T-helper 1 cell (primary cell): ENCODE measurements at regions not wholly inside any gene's neighbourhood (a gene's known extent, or its start where the extent isn't known, plus 50 kb on each side); places are given as distances from the start of the nearest gene placed in this dataset.
"Not testable (repeated sequence)": the region's sequence is repeated elsewhere in the genome, so short reads cannot be mapped to it uniquely, and the experiment has no call there.

Source experiments
- DNase-seq, 5 donors: peaks; one replicate each; pipeline ENCODE4 v3.0.0-alpha.2; 2012 to 2020

DNA sequence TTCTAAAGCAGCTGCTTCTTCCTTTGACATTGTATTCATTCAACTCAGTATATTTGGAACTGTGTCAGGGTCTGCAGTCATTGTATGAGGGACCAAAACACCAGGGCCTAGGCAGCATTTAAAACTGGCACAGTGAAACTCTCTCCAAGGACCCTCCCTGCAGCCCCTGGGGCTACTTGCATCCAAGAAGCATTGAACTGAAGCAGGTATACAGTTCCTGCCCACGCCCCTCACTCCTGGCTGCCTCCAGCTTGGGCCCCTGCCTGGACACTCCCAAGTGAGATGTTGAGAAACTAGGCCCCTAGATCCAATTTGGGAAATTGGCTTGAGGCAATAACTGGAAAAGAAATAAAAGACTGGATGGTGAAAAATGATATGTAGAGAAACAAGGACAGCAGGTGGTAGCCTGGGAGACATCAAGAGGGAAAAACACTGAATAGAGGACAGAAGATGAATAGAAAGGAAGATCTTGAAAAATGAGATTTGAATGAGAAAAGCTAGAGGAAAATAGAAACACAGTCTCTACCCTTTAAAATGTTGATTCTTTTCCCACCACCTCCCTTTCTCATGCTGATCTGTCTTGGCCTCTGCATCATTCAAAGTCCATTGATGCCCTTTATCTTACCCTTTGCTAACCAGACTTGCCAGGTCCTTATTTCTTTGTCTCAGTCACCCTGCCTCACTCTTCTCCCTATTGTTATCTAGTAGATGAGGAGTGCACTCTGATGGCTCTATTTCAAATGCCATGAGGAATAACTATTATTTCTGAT is 368.8 kb upstream of the CDH8 start:
- no peak for DNase-seq

DNA sequence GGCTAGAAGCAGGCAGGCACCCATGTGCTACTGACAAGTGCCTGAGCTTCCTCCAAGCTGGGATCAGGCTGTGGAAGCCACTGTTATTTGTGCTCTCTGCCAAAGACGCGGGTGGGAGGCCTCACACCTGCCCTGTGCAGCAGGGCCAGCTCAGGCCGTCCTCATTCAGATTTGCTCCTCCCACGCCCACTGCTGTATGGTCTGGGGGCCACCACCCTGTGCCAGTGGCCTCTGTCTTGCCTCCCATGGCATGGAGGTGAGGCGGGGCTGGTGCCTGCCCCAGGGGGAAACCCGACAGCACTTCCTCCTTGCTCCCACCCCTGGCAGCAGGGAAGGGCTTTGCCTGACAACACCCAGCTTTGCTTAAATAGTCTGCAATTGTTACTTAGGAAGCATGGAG is 356.5 kb upstream of the CDH8 start:
- peak in 1 of 5 donors; percentile 9 for DNase-seq

GRCh38 chr16:62391940-62392339 is 355.7 kb upstream of the CDH8 start:
- no peak for DNase-seq

GRCh38 chr16:62391134-62391533 is 354.9 kb upstream of the CDH8 start:
- DNase-seq, result no peak

DNA sequence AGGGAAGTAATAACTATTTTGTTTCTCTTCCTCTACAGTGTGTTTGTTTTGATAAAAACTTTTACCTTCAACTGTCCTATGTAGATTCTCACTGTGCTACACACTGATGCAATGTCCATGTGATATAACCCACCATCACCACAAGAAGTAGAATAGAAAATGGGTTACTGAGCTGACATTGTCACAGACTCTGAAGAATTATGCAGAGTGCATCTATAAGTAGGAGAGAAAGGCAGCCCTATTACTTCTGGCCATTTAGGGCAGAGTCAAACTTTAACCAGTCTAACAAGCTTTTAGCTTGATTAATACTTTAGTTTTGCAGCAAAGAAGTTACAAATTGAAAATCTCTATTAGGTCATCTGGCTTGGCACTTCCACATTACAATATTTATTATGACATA is 354.0 kb upstream of the CDH8 start:
- DNase-seq, result no peak

DNA sequence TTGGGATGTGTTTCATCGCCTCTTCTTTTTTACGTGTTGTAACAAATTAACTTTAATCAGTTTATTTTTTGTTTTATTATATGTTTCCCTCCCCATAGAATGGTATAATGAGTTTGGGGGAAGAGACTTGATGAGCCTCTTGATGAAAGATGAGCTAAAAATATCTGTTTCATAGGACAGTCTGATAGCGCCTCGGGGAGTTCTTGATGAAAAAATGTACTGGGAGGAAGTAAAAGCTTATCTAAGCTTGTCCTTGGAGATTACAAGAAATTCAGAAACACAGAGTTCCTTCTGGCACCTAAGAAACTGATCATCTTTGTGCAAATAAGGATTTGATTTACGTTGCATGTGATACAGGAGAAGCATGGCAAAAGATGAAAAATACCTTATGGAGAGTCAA is 350.2 kb upstream of the CDH8 start:
- no peak for DNase-seq

- DNase-seq, result no peak
Observed at GRCh38 chr16:62383941-62384340, 347.7 kb upstream of the CDH8 start.

- no peak for DNase-seq
Observed at GRCh38 chr16:62370445-62370844, 334.2 kb upstream of the CDH8 start.

GRCh38 chr16:62363501-62363900 is 327.3 kb upstream of the CDH8 start:
- no peak for DNase-seq

DNA sequence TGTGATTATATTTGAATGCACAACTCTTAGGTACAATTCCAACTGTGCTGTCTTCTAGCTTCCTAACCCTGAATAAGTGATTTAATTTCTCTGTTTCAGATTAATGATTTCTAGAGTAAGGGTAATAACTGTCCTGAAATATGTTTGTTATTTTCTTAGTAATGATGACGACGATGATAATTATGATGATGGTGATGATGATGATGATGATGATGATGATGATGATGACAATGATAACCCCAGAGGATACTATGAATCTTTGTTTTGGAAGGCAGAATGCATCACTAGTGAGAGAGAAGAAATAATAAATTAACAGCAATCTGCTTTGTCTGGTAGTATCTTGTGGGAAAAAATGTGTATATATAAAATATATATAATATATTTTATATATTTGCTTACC is 317.1 kb upstream of the CDH8 start:
- DNase-seq, result no peak

GRCh38 chr16:62342216-62342615 is 306.0 kb upstream of the CDH8 start:
- DNase-seq, result no peak

GRCh38 chr16:62335356-62335755 is 299.1 kb upstream of the CDH8 start:
- DNase-seq, result no peak

GRCh38 chr16:62321606-62322005 is 285.4 kb upstream of the CDH8 start:
- DNase-seq, result no peak

DNA sequence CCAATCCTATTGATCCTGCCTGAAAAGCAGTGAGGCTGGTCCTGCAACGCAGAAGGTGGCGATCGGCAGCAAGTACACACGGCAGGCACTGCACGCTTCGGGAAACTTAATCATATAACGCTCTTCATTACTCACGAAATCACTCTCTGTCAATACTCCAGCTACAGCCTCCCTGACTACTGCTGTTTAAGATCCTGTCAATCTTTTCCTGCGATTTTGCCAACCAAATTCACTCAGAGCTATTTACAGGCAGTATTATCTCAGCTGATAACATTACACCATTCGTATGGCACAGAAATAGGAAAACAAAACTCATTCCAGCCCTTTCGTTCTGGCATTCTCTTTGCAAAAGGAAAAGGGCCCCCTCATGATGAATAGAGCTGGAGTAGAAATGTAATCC is 262.4 kb upstream of the CDH8 start:
- DNase-seq, result no peak

DNA sequence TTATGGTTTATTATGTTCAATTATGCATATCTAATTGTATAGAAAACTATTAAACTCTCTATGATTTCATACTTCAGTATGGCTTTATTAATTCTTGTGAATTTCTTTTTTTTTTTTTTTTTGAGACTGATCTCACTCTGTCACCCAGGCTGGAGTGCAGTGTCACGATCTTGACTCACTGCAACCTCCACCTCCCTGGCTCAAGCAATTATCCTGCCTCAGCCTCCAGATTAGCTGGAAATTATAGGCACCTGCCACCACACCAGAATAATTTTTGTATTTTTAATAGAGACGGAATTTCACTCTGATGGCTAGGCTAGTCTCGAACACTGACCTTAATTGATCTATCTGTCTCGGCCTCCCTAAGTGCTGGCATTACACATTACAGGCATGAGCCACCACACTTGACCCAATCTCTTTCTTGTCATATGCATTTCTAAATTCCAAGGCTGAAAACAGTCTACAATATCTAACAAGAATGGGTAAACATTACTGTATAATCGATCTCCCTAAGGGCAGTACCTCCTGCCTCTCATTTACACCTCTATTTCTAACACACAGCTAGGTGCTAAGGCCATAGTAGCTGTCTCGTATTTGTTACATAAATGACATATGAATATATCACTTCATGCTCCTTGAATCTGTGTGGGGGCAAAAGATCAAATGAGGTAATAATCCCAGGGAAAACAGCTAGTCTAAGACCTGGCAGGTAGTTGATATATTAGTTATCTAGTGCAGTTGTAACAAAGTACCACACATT is 258.2 kb upstream of the CDH8 start:
- no peak for DNase-seq

GRCh38 chr16:62288990-62289629 is 252.9 kb upstream of the CDH8 start:
- no peak for DNase-seq

GRCh38 chr16:62280506-62280905 is 244.3 kb upstream of the CDH8 start:
- no peak for DNase-seq

- DNase-seq, result no peak
Observed at GRCh38 chr16:62277942-62278341, 241.7 kb upstream of the CDH8 start.

- no peak for DNase-seq
Observed at GRCh38 chr16:62276637-62277036, 240.4 kb upstream of the CDH8 start.

DNA sequence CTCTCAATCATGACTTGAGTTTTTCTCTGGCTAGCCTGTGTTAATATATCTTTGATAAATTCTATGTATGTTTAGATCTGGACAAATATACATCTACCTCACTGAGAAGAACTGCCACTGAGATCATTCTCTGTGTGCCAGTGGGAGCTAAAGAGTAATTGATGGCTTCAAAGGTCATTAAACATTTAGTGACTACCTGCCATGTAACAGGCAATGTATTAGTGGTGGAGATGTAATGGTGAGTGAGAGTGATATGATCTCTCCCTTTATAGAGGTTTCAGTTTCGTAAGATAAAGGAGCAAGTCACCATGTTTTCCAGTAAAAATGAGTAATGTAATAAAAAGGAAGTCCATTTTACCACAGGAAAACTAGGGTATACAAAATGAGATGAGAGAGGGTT is 235.8 kb upstream of the CDH8 start:
- no peak for DNase-seq

DNA sequence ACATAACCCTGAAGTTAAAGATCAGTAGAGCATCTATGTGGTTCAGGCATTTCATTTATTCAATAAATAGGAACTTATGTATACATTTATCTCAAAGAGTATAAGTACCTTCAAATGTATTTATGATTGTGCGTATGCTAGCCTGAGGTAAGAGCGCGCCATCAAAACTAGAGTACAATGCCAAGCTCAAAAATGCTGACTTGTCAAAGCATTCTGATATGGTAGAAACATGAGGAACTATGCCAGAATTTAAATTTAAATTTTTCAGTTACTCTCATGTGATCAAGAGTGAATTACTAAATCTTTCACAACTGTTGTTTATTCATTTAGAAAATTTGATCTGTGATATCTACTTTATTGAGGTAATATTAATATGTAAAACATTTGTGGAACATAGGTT is 225.5 kb upstream of the CDH8 start:
- DNase-seq, result no peak

DNA sequence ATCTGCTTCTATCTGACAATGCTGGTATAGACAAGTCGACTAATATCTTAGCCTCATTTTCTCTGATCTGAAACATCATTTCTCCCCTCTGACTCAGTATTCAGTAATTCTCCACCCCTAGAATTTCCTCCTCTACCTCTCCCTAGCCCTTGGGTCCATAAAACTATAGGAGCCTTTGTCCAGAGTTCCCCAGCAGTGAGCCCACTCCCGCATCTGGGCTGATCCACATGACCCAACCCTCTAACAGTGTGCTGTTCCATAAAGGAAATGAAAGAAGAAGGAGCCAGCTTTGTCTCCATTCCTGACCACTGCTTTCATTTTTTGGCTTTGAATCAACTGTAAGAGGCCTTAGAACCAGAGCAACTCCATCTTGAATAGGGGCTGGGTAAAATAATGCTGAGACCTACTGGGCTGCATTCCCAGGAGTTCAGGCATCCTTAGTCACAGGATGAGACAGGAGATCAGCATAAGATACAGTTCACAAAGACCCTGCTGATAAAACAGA is 222.7 kb upstream of the CDH8 start:
- DNase-seq, result not testable (repeated sequence)

- no peak for DNase-seq
Observed at GRCh38 chr16:62256406-62256805, 220.2 kb upstream of the CDH8 start.

DNA sequence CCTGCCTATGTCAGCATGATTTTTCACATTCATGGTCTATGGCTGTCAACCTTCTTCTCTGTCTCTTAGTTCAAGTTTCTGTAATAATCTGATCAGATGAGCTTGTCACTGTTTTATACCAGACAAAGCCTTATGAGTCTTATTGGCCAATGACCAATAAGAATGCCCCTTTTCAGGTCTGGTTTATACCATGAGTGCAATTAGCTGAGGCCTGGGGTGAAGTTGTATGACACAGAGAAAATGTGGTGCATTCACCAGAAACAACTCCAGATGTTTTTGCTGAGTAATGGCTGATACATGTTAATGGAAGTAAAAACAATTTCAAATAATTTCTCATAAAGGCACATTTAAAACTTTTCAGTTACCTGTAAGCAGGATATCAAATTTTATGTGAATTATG is 218.6 kb upstream of the CDH8 start:
- no peak for DNase-seq
